ENCODE measurements at regions not wholly inside any gene's neighbourhood (a gene's known extent, or its start where the extent isn't known, plus 50 kb on each side); places are given as distances from the start of the nearest gene placed in this dataset.

GRCh38 chr3:28700728-28701127 lies 352.1 kb upstream of the AZI2 start:
- H3K27me3 ChIP-seq, result no peaks in the 10 kb centered on the region
- no peaks in the 10 kb centered on the region for H3K4me1 ChIP-seq
- no peak overlapping the region for H3K4me3 ChIP-seq
- H3K36me3 ChIP-seq, result no peaks in the 10 kb centered on the region
- H3K9me3 ChIP-seq, result no peaks in the 10 kb centered on the region
- TF ChIP-seq POLR2AphosphoS5 (IDR thresholded peaks at IDR 0.05) (no peak), EP300 (IDR thresholded peaks at IDR 0.05) (no peak), POLR2A (IDR thresholded peaks at IDR 0.05) (no peak), CTCF (IDR thresholded peaks at IDR 0.05) (no peak)
- WGBS, 2 donors, result 69 to 95% methylated on average over 3 to 5 of the region's 5 CpGs
- DNase-seq (no peak), ATAC-seq (ENCODE audit: low FRiP score in 2 of 2) (no peak)
- H3K27ac ChIP-seq, result no peak overlapping the region

- no peak overlapping the region for H3K4me3 ChIP-seq
- no peak overlapping the region for H3K27ac ChIP-seq
- ATAC-seq (ENCODE audit: low FRiP score in 2 of 2), result no peak
Observed at GRCh38 chr3:28703843-28704242, 355.2 kb upstream of the AZI2 start.

GRCh38 chr3:28711293-28711692 lies 362.7 kb upstream of the AZI2 start:
- no peak for DNase-seq
- Histone ChIP-seq H3K9me3 (no peaks in the 10 kb centered on the region), H3K27me3 (no peaks in the 10 kb centered on the region), H3K4me3 (no peak overlapping the region), H3K27ac (no peak overlapping the region), H3K4me1 (no peaks in the 10 kb centered on the region), H3K36me3 (no peaks in the 10 kb centered on the region)
- WGBS, 2 donors, result 80 to 89% methylated on average over 2 of the region's 2 CpGs
- no peak for ATAC-seq (ENCODE audit: low FRiP score in 2 of 2)
- TF ChIP-seq POLR2AphosphoS5 (IDR thresholded peaks at IDR 0.05) (no peak), EP300 (IDR thresholded peaks at IDR 0.05) (no peak), POLR2A (IDR thresholded peaks at IDR 0.05) (no peak), CTCF (IDR thresholded peaks at IDR 0.05) (no peak)

More at GRCh38 chr3:28703843-28704242, 355.2 kb upstream of the AZI2 start:
- DNase-seq, result no peak
- Histone ChIP-seq H3K4me1 (no peaks in the 10 kb centered on the region), H3K9me3 (no peaks in the 10 kb centered on the region), H3K27me3 (no peaks in the 10 kb centered on the region), H3K36me3 (no peaks in the 10 kb centered on the region)
- TF ChIP-seq EP300 (IDR thresholded peaks at IDR 0.05), result no peak
- no peak for TF ChIP-seq POLR2AphosphoS5 (IDR thresholded peaks at IDR 0.05)
- no peak for TF ChIP-seq POLR2A (IDR thresholded peaks at IDR 0.05)
- no peak for TF ChIP-seq CTCF (IDR thresholded peaks at IDR 0.05)

GRCh38 chr3:28716939-28717338 lies 368.3 kb upstream of the AZI2 start:
- no peaks in the 10 kb centered on the region for H3K4me1 ChIP-seq
- ATAC-seq (ENCODE audit: low FRiP score in 2 of 2), result no peak
- no peak overlapping the region for H3K4me3 ChIP-seq
- DNase-seq, result no peak
- H3K9me3 ChIP-seq, result no peaks in the 10 kb centered on the region
- no peak overlapping the region for H3K27ac ChIP-seq
- 75 to 80% methylated on average over 4 of the region's 4 CpGs for WGBS, 2 donors
- H3K27me3 ChIP-seq, result no peaks in the 10 kb centered on the region
- H3K36me3 ChIP-seq, result no peaks in the 10 kb centered on the region
- TF ChIP-seq EP300 (IDR thresholded peaks at IDR 0.05) (no peak), POLR2A (IDR thresholded peaks at IDR 0.05) (no peak), POLR2AphosphoS5 (IDR thresholded peaks at IDR 0.05) (no peak), CTCF (IDR thresholded peaks at IDR 0.05) (no peak)

GRCh38 chr3:28718074-28718849 lies 369.6 kb upstream of the AZI2 start:
- H3K36me3 ChIP-seq, result no peaks in the 10 kb centered on the region
- H3K9me3 ChIP-seq, result no peaks in the 10 kb centered on the region
- no peak overlapping the region for H3K4me3 ChIP-seq
- peak overlapping the region in 1 of 4 donors; percentile 17 for H3K27ac ChIP-seq
- WGBS, 2 donors, result 44 to 50% methylated on average over 4 of the region's 4 CpGs
- H3K4me1 ChIP-seq, result no peaks in the 10 kb centered on the region
- H3K27me3 ChIP-seq, result no peaks in the 10 kb centered on the region
- no peak for TF ChIP-seq POLR2A (IDR thresholded peaks at IDR 0.05)
- TF ChIP-seq EP300 (IDR thresholded peaks at IDR 0.05), result peak in 1 of 4 donors; percentile 37
- ATAC-seq (ENCODE audit: low FRiP score in 2 of 2) (no peak), DNase-seq (peak in 1 of 2 donors; percentile 31)

Measured in upper lobe of left lung (tissue), 6 donors.